H1 (cell line): ENCODE measurements at regions not wholly inside any gene's neighbourhood (a gene's known extent, or its start where the extent isn't known, plus 50 kb on each side); places are given as distances from the start of the nearest gene placed in this dataset.

Source experiments
- RAD21 ChIP-seq, 2 experiments: IDR thresholded peaks in 1 of 2; conservative IDR thresholded peaks in 1 of 2; 2 replicates each; pipeline ENCODE4 v1.6.1; 2011; ENCODE audit warnings: low read depth in 2 of 2, low read length in 2 of 2, improper control_type of control experiment in 1 of 2, inconsistent platforms in 1 of 2, mild to moderate bottlenecking in 1 of 2, moderate library complexity in 1 of 2

- TF ChIP-seq RAD21 (IDR thresholded peaks at IDR 0.05 in 1 of 2, conservative IDR thresholded peaks at IDR 0.05 in 1 of 2; ENCODE audit: low read depth in 2 of 2, low read length in 2 of 2) = peak; percentile 45 to 51
Measured at GRCh38 chr15:23910030-23910429, 222.9 kb upstream of the NDN start (continued).
